ENCODE measurements at regions not wholly inside any gene's neighbourhood (a gene's known extent, or its start where the extent isn't known, plus 50 kb on each side); places are given as distances from the start of the nearest gene placed in this dataset.
A peak's percentile ranks its signal among the peaks of the same experiment; 100 is the strongest.

- POLR2A ChIA-PET = no interaction called here
- Histone ChIP-seq H4K20me1 (replicated peaks; ENCODE audit: control insufficient read depth, extremely low read depth, insufficient read depth, low read length) (no peaks in the 10 kb centered on the region), H3K9me1 (replicated peaks; ENCODE audit: control insufficient read depth, extremely low read depth, insufficient read depth, low read length) (no peaks in the 10 kb centered on the region), H3K9me3 (replicated peaks; ENCODE audit: control insufficient read depth, insufficient read depth, low read length) (no peaks in the 10 kb centered on the region), H3K4me2 (ENCODE audit: insufficient read depth, low read length) (no peak overlapping the region), H3K27ac (ENCODE audit: insufficient read depth, low read depth, low read length) (no peak overlapping the region), H3K4me3 (replicated peaks in 1 of 3; ENCODE audit: insufficient read depth in 1 of 3, low read depth in 1 of 3, low read length in 3 of 3) (no peak overlapping the region), H2AFZ (ENCODE audit: low read depth, low read length) (peak overlapping the region; percentile 84), H3K79me2 (ENCODE audit: control insufficient read depth, insufficient read depth, low read length) (no peaks in the 10 kb centered on the region), H3K9ac (replicated peaks; ENCODE audit: extremely low read depth, insufficient read depth, low read length) (no peak overlapping the region), H3K36me3 (ENCODE audit: control insufficient read depth in 2 of 2, extremely low read depth in 1 of 2, insufficient read depth in 2 of 2, low read length in 2 of 2) (no peaks in the 10 kb centered on the region), H3K4me1 (ENCODE audit: control insufficient read depth, extremely low read depth, insufficient read depth, low read length) (no peaks in the 10 kb centered on the region), H3K27me3 (ENCODE audit: control insufficient read depth in 2 of 2, insufficient read depth in 2 of 2, low read length in 2 of 2) (no peaks in the 10 kb centered on the region)
- no peak for TF ChIP-seq POLR2AphosphoS5 (IDR thresholded peaks at IDR 0.05; ENCODE audit: insufficient read depth, low read depth, low read length)
- no peak for TF ChIP-seq POLR2A (IDR thresholded peaks at IDR 0.05; ENCODE audit: low read depth, low read length)
- TF ChIP-seq JUN (IDR thresholded peaks at IDR 0.05; ENCODE audit: borderline replicate concordance, insufficient read depth, insufficient read length, low read depth) = no peak
- no peak for TF ChIP-seq GATA2 (IDR thresholded peaks at IDR 0.05; ENCODE audit: insufficient read depth, insufficient read length, low read depth, low read length)
- TF ChIP-seq MYC (IDR thresholded peaks at IDR 0.05; ENCODE audit: low read depth, low read length) = no peak
- no peak for TF ChIP-seq FOS (IDR thresholded peaks at IDR 0.05; ENCODE audit: borderline replicate concordance, insufficient read depth, low read length)
- no peak for TF ChIP-seq EZH2 (IDR thresholded peaks at IDR 0.05; ENCODE audit: borderline replicate concordance, low read depth, low read length, severe bottlenecking)
- TF ChIP-seq CTCF (IDR thresholded peaks at IDR 0.05; ENCODE audit: extremely low read depth in 1 of 2, insufficient read depth in 1 of 2, low read depth in 1 of 2, low read length in 2 of 2) = no peak
- no peak for TF ChIP-seq MAX (IDR thresholded peaks at IDR 0.05; ENCODE audit: insufficient read depth, insufficient read length)
- dilution Hi-C loops (cut with MboI; ENCODE audit: extremely low pct_ligation_motif_present, low sequenced_read_pairs) = no loop called here
- CTCF ChIA-PET = interaction anchor here (1.5 kb wide), 1 partner anchor 93 kb away, joined by 5 read pairs; the partner anchor contains the start of gene ARL4A
- DNase-seq (ENCODE audit: low read depth, low spot score) (peak; percentile 35), FAIRE-seq (no peak)
- no TSS peak for BruUV-seq (replicated peaks)
- intact Hi-C loops (cut with micrococcal nuclease) = no loop called here
These were observed 92.5 kb downstream of the ARL4A start for GRCh38 chr7:12779947-12780346.

Measured in endothelial cell of umbilical vein (primary cell).